Effector memory CD4-positive, alpha-beta T cell (primary cell): ENCODE measurements at regions not wholly inside any gene's neighbourhood (a gene's known extent, or its start where the extent isn't known, plus 50 kb on each side); places are given as distances from the start of the nearest gene placed in this dataset.

ENCODE experiments used
- DNase-seq, 3 donors: peaks; one replicate each; pipeline ENCODE4 v3.0.0-alpha.2; 2020
- H3K27ac ChIP-seq: 2 replicates; pipeline ENCODE4 v1.7.0; 2013; ENCODE audit warnings: mild to moderate bottlenecking, low read length, moderate library complexity; ENCODE audit not compliant: insufficient read depth, poor library complexity, severe bottlenecking
- H3K27me3 ChIP-seq: replicated peaks from 2 replicates; pipeline ENCODE4 v1.7.0; 2013; ENCODE audit warnings: mild to moderate bottlenecking, low read length; ENCODE audit not compliant: insufficient read depth, control insufficient read depth, poor library complexity, severe bottlenecking
- H3K36me3 ChIP-seq: 2 replicates; pipeline ENCODE4 v1.7.0; 2013; ENCODE audit warnings: mild to moderate bottlenecking, low read length, moderate library complexity; ENCODE audit not compliant: control insufficient read depth, insufficient read depth
- H3K4me1 ChIP-seq: 2 replicates; pipeline ENCODE4 v1.7.0; 2013; ENCODE audit warnings: low read length, mild to moderate bottlenecking; ENCODE audit not compliant: control insufficient read depth, insufficient read depth, poor library complexity, severe bottlenecking
- H3K4me3 ChIP-seq: 2 replicates; pipeline ENCODE4 v1.7.0; 2013; ENCODE audit warnings: low read length, low read depth, mild to moderate bottlenecking; ENCODE audit not compliant: insufficient read depth, poor library complexity, severe bottlenecking
- H3K9me3 ChIP-seq: 2 replicates; pipeline ENCODE4 v1.7.0; 2013; ENCODE audit warnings: mild to moderate bottlenecking, low read length, moderate library complexity; ENCODE audit not compliant: control insufficient read depth

DNA sequence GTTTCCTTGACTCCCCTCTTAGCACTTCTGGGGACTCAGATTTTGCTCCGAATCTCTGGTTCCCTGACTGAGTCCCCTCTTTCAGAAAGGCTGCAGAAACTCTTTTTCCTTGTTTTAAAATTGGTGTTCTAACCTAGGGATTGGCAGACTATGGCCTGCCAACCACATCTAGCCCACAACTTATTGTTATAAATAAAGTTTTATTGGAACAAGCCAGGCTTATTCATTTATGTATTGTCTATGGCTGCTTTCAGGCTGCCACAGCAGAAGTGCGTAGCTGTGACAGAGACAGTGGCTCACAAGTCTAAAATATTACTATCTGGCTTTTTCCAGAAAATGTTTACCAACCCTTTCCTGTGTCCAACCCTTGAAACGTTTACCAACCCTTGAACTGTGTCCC lies 81.7 kb downstream of the IER5 start:
- Histone ChIP-seq H3K27me3 (no peaks in the 10 kb centered on the region), H3K36me3 (no peaks in the 10 kb centered on the region), H3K4me3 (no peak overlapping the region), H3K4me1 (no peaks in the 10 kb centered on the region), H3K27ac (no peak overlapping the region), H3K9me3 (no peaks in the 10 kb centered on the region)
- DNase-seq = no peak

DNA sequence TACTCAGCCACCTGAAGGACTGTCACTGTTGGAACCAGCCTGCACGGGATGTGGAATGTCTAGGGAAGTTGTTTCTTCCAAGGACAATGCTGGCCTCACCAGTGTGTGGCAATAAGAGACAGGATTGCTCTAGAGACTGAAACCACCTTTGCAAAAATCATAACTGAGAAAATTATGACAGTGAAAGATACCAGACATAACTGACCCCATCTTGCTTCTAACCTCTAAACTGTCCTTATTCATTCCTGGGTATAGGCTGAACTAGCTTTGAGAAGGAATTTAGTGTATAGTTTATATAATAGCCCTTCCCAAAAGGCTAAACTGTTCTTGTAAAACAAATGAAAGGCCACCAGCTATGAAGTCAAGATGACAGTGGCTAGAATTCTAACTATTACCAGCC lies 83.6 kb downstream of the IER5 start:
- H3K27me3 ChIP-seq = no peaks in the 10 kb centered on the region
- DNase-seq = no peak
- no peaks in the 10 kb centered on the region for H3K4me1 ChIP-seq
- no peaks in the 10 kb centered on the region for H3K9me3 ChIP-seq
- no peak overlapping the region for H3K27ac ChIP-seq
- H3K36me3 ChIP-seq = no peaks in the 10 kb centered on the region
- H3K4me3 ChIP-seq = no peak overlapping the region

DNA sequence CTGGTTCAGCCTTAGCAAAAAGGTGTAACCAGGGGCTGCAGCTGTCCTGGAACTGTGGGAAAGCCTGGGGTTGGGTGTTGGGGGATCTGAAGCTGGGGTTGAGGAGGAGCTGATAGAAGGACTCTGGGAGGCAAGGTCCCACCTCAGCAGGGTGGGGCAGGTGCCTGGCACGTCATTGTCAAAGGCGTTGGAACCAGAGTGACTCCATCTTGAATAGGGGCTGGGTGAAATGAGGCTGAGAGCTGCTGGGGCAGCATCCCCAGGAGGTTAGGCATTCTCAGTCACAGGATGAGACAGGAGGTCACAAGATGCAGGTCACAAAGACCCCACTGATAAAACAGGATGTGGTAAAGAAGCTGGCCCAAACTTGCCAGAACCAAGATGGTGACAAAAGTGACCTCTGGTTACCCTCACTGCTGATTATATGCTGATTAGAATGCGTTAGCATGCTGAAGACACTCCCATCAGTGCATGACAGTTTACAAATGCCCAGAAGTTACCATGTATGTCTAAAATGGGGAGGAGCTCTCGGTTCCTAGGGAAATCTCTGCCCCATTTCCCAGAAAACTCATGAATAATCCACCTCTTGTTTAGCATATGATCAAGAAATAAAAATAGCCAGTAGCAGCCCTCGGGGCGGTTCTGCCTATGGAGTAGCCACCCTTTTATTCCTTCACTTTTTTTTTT lies 85.4 kb downstream of the IER5 start:
- H3K4me1 ChIP-seq = no peaks in the 10 kb centered on the region
- DNase-seq = no peak
- no peak overlapping the region for H3K27ac ChIP-seq
- no peaks in the 10 kb centered on the region for H3K9me3 ChIP-seq
- no peaks in the 10 kb centered on the region for H3K36me3 ChIP-seq
- H3K4me3 ChIP-seq = no peak overlapping the region
- no peaks in the 10 kb centered on the region for H3K27me3 ChIP-seq

DNA sequence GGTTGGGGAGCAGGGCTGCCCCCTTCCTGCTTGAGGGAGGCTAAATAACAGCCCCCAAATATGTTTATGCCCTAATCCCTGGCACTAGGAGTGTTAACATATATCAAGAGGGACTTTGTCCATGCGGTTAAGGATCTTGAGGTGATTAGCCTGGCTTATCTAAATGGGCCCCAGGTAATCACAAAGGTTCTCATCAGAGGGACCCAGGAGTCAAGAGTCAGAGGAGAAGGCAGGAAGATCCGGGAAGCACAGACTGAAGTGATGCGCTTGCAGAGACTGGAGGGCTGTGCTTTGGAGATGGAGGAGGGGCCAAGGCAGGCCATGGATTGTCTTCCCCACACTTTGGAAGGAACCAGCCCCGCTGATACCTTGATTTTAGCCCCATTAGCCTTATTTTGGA lies 86.4 kb downstream of the IER5 start:
- no peaks in the 10 kb centered on the region for H3K9me3 ChIP-seq
- H3K4me1 ChIP-seq = no peaks in the 10 kb centered on the region
- H3K27ac ChIP-seq = no peak overlapping the region
- H3K4me3 ChIP-seq = no peak overlapping the region
- DNase-seq = no peak
- H3K27me3 ChIP-seq = no peaks in the 10 kb centered on the region
- no peaks in the 10 kb centered on the region for H3K36me3 ChIP-seq

DNA sequence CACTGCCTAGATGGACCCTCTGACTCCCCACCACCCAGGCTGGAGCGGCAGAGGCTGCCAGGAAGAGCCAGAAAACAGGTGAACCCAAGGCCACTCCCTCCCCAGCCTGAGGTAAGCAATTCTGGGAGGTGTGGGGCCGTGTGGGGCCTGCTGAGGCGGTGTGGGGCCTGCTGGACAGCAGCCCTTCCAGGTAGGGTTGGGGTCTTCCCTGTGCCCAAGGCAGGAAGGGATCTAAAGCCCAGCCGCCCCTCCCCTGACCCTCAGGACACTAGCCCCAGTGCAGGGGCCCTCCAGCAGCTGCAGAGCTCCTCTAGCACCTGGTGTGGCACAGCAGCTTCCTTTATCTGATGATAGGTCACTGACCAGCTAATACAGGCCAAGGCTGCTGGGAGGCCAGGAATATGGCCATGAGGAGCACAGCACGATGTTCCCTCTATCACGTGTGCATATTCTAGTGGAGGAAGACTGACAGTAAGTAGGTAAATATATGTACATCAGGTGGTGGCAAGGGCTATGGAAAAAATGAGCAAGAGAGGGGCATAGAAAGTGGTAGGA lies 86.9 kb downstream of the IER5 start:
- Histone ChIP-seq H3K9me3 (no peaks in the 10 kb centered on the region), H3K4me3 (no peak overlapping the region), H3K4me1 (peaks cover 2% of the 10 kb centered on the region), H3K27ac (no peak overlapping the region), H3K27me3 (no peaks in the 10 kb centered on the region), H3K36me3 (no peaks in the 10 kb centered on the region)
- no peak for DNase-seq

DNA sequence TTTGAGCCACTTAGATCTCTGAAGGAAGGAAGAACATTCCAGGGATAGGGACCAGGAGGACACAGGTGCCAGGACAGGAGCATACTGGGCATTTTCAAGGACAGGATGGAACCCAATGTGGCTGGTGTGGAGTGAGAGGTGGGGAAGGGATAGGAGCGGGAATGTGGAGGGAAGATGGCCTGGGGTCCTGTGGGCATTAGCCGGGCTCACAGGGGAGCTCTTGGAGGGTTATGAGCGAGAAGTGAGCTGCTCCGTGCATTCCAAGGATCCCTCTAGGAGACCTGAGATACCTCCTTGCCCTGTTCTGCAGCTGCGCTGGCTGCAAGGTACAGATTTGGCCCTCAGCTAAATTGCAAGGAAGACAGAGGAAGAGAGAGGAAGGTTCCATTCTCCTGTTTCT lies 87.5 kb downstream of the IER5 start:
- no peak for DNase-seq
- H3K36me3 ChIP-seq = no peaks in the 10 kb centered on the region
- H3K27ac ChIP-seq = no peak overlapping the region
- H3K4me3 ChIP-seq = no peak overlapping the region
- H3K27me3 ChIP-seq = no peaks in the 10 kb centered on the region
- no peaks in the 10 kb centered on the region for H3K9me3 ChIP-seq
- H3K4me1 ChIP-seq = peaks cover 4% of the 10 kb centered on the region

DNA sequence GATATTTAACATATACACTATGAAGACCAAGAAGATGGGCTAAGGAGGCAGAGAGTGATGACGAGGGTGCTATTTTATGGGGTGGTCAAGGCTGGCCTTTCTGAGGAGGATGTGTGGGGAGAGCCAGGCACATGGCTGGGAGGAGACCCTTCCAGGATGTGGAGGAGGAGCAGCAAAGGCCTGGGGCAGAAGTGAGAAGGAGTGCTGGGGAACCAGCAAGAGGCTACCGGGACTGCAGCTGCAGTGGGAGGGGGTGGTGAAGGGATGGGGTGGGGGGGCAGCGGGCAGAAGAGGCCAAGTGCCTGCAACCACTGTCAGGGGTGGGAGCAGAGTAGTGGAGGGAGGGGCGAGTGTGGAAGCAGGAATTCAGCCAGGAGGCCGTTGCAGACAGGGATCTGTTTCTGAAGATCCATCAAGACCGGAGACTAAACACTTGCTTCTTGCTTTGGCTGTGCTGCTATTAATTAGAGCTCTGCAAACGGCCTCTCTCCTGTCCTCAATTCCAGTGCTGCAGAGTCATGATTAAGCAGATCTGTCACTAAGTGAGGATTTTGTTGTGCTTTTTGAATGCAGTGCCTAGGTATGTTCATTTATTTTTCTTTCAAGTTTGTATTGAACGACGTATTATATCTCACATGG lies 89.9 kb downstream of the IER5 start:
- H3K9me3 ChIP-seq = no peaks in the 10 kb centered on the region
- no peak overlapping the region for H3K27ac ChIP-seq
- no peaks in the 10 kb centered on the region for H3K36me3 ChIP-seq
- H3K27me3 ChIP-seq = no peaks in the 10 kb centered on the region
- DNase-seq = no peak
- peaks cover 4% of the 10 kb centered on the region for H3K4me1 ChIP-seq
- no peak overlapping the region for H3K4me3 ChIP-seq

DNA sequence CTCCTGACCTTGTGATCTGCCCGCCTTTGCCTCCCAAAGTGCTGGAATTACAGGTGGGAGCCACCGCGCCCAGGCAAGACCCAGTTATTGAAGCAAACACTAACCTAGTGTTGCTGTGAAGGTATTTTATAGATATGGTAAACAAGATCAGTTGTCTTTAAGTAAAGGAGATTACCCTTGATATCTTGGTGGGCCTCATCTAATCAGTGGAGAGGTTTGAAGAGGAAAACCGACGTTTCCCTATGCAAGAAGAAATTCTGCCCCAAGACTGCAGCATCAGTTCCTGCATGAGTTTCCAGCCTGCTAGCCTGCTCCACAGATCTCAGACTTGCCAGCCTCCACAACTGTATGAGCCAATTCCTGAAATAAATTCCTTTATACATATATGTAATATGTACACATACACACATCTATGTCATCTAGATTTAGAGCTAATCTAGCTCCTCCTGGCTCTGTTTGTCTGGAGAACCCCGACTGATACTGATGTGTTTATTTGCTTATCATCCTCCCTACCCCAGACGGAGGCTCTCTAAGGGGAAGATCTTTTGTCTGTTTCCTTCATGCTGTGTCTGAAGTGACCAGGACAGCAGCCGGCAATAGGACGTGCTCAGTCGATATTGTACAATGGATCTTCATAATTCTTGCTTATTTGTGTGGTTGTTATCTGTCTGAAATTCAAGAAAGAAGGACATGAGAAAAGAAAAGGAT lies 90.9 kb downstream of the IER5 start:
- H3K36me3 ChIP-seq = no peaks in the 10 kb centered on the region
- no peaks in the 10 kb centered on the region for H3K27me3 ChIP-seq
- no peak overlapping the region for H3K4me3 ChIP-seq
- H3K4me1 ChIP-seq = peaks cover 4% of the 10 kb centered on the region
- no peak overlapping the region for H3K27ac ChIP-seq
- DNase-seq = no peak
- H3K9me3 ChIP-seq = no peaks in the 10 kb centered on the region

DNA sequence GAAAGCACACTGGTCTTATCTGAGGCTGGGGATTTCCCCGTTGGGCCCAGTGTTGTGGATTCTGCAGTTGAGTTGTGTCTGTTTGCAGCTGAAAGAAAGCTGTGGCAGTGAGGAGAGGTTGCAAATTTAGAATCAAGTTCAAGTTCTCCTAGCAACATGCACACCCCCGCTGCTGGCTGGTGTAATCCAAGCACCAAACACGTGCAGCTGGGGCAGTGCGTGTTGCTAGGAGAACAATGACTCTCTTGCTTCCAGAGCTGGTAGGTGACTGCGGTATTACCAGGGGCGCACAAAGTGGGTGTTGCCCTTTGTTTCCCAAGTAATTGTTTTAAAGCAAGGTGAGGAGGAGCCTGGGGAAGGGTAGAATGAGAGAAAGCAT lies 91.5 kb downstream of the IER5 start:
- Histone ChIP-seq H3K4me3 (no peak overlapping the region), H3K4me1 (peaks cover 4% of the 10 kb centered on the region), H3K27ac (no peak overlapping the region), H3K27me3 (no peaks in the 10 kb centered on the region), H3K36me3 (no peaks in the 10 kb centered on the region), H3K9me3 (no peaks in the 10 kb centered on the region)
- DNase-seq = no peak

DNA sequence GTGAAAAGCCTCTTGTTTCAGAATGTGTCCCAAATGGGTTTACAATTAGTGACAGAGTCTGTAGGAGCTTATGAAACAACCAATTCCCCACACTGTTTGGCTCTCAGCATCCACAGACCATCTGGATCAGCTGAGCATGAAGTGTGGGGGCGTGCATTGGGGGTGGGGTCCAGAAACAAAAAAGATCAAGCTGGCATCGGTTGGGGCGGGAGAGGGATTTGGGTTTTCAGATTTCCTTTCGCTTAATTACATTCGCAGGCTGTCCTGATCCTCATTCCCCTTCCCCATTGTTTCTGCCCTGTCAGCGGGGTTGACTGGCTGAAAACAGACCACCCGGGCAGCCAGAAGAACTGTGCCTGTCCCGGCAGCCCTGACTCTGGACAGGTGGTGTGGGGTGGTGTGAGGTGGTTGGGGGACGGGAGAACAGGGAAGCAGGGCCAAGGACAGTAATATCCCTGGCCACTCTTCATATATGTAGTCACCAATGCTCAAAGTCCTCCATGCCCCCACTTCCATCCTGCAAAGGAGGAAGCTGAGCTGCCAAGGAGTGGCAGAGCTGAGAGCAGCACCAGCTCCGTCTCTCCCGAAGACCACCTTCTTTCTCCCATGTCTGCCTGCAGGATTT lies 92.0 kb downstream of the IER5 start:
- Histone ChIP-seq H3K9me3 (no peaks in the 10 kb centered on the region), H3K27ac (no peak overlapping the region), H3K4me1 (peaks cover 4% of the 10 kb centered on the region), H3K4me3 (no peak overlapping the region), H3K27me3 (no peaks in the 10 kb centered on the region), H3K36me3 (no peaks in the 10 kb centered on the region)
- no peak for DNase-seq
